ENCODE measurements at regions not wholly inside any gene's neighbourhood (a gene's known extent, or its start where the extent isn't known, plus 50 kb on each side); places are given as distances from the start of the nearest gene placed in this dataset.

DNA sequence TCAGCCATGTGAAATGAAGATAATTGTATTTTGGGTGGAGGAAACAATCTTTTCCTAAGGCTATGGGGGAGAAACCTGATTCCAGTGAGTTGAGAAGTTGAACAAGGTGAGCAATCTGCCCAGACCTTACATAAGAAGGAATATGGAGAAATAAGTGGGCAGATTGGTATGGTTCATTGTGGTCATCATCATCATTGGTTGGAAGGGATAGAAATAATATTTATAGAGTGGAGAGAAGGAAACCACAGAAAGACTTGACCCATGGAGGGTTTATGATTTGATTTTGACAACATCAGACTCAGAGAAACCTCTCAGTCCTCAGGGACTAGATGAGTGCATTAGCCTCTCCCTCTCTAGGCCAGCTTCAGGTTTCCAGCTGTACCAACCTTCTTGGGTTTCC, 177.9 kb upstream of the NEIL3 start:
- Histone ChIP-seq H3K4me2 (ENCODE audit: low read length) (no peak overlapping the region), H3K4me1 (ENCODE audit: control insufficient read depth, low read length) (peaks cover 13% of the 10 kb centered on the region), H3K79me2 (ENCODE audit: control insufficient read depth, low read length) (no peaks in the 10 kb centered on the region), H3K9me2 (replicated peaks; ENCODE audit: control insufficient read depth, low read length) (no peaks in the 10 kb centered on the region), H3K27ac (ENCODE audit: low read depth, low read length) (no peak overlapping the region), H3K4me3 (ENCODE audit: low read length) (no peak overlapping the region), H4K20me1 (ENCODE audit: control insufficient read depth, insufficient read depth, low read depth, low read length) (no peaks in the 10 kb centered on the region), H3K9me3 (ENCODE audit: control insufficient read depth, insufficient read depth, low read length) (no peaks in the 10 kb centered on the region; the same call in 1 of the 2 replicates), H3K36me3 (ENCODE audit: control insufficient read depth, low read length) (no peaks in the 10 kb centered on the region), H3F3A (ENCODE audit: control insufficient read depth, insufficient read depth) (no peaks in the 10 kb centered on the region), H3K27me3 (ENCODE audit: control insufficient read depth, low read length) (no peaks in the 10 kb centered on the region)
- TF ChIP-seq, protein P1, sequence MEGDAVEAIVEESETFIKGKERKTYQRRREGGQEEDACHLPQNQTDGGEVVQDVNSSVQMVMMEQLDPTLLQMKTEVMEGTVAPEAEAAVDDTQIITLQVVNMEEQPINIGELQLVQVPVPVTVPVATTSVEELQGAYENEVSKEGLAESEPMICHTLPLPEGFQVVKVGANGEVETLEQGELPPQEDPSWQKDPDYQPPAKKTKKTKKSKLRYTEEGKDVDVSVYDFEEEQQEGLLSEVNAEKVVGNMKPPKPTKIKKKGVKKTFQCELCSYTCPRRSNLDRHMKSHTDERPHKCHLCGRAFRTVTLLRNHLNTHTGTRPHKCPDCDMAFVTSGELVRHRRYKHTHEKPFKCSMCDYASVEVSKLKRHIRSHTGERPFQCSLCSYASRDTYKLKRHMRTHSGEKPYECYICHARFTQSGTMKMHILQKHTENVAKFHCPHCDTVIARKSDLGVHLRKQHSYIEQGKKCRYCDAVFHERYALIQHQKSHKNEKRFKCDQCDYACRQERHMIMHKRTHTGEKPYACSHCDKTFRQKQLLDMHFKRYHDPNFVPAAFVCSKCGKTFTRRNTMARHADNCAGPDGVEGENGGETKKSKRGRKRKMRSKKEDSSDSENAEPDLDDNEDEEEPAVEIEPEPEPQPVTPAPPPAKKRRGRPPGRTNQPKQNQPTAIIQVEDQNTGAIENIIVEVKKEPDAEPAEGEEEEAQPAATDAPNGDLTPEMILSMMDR (IDR thresholded peaks at IDR 0.05; ENCODE audit: low read depth, low read length, poor library complexity, severe bottlenecking) = no peak
- TF ChIP-seq EZH2phosphoT487 (IDR thresholded peaks at IDR 0.05; ENCODE audit: borderline replicate concordance, low read length) = no peak

DNA sequence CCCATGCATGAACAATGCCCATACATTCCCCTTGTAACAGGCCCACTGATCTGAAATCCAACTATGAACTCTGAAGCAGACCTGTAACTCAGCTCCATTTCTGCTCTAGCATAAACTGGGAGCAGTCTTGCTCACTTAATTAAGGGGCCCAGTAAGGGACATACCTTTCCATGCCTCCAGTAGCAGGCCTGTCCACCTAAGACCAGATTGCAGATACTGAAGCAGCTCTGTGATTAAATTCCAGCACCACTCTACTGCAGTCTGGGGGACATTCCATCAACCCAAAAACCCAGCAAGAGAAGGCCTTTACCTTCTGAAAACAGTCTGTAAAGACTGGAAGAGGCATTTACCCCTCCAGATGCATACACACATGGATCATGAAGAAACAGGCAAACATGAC, 162.0 kb upstream of the NEIL3 start:
- Histone ChIP-seq H3K36me3 (ENCODE audit: control insufficient read depth, low read length) (no peaks in the 10 kb centered on the region), H3K27ac (ENCODE audit: low read depth, low read length) (no peak overlapping the region), H3K79me2 (ENCODE audit: control insufficient read depth, low read length) (no peaks in the 10 kb centered on the region), H3K4me3 (ENCODE audit: low read length) (no peak overlapping the region), H4K20me1 (ENCODE audit: control insufficient read depth, insufficient read depth, low read depth, low read length) (no peaks in the 10 kb centered on the region), H3K9me2 (replicated peaks; ENCODE audit: control insufficient read depth, low read length) (no peaks in the 10 kb centered on the region), H3K9me3 (ENCODE audit: control insufficient read depth, insufficient read depth, low read length) (no peaks in the 10 kb centered on the region), H3K4me2 (ENCODE audit: low read length) (no peak overlapping the region), H3K4me1 (ENCODE audit: control insufficient read depth, low read length) (no peaks in the 10 kb centered on the region), H3F3A (ENCODE audit: control insufficient read depth, insufficient read depth) (no peaks in the 10 kb centered on the region), H3K27me3 (ENCODE audit: control insufficient read depth, low read length) (no peaks in the 10 kb centered on the region)
- TF ChIP-seq, protein P1 (IDR thresholded peaks at IDR 0.05; ENCODE audit: low read depth, low read length, poor library complexity, severe bottlenecking) = no peak
- no peak for TF ChIP-seq EZH2phosphoT487 (IDR thresholded peaks at IDR 0.05; ENCODE audit: borderline replicate concordance, low read length)

DNA sequence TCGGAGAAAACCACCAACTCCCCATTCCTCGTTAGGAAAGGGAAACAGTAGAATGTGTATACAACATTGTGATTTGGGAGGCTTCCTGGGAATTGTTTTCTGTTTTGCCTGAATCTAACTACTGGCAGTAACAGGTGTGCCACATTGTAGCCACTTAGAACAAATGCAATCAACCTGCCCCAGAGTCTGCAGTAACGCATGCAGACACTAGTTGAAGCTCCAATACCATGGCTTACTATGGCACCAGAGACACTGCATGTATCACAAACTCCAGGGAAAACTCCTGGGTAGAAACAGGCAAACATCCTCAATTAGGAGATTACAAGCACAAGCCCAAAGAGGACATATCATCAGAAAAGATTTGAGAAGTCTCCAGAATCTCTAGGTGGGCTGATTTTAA, 154.2 kb upstream of the NEIL3 start:
- Histone ChIP-seq H3K9me3 (ENCODE audit: control insufficient read depth, insufficient read depth, low read length) (no peaks in the 10 kb centered on the region), H3K4me2 (ENCODE audit: low read length) (no peak overlapping the region), H3K36me3 (ENCODE audit: control insufficient read depth, low read length) (no peaks in the 10 kb centered on the region), H3K79me2 (ENCODE audit: control insufficient read depth, low read length) (no peaks in the 10 kb centered on the region), H3K27ac (ENCODE audit: low read depth, low read length) (no peak overlapping the region), H3K4me1 (ENCODE audit: control insufficient read depth, low read length) (no peaks in the 10 kb centered on the region), H3F3A (ENCODE audit: control insufficient read depth, insufficient read depth) (no peaks in the 10 kb centered on the region), H3K27me3 (ENCODE audit: control insufficient read depth, low read length) (no peaks in the 10 kb centered on the region), H3K9me2 (replicated peaks; ENCODE audit: control insufficient read depth, low read length) (no peaks in the 10 kb centered on the region), H4K20me1 (ENCODE audit: control insufficient read depth, insufficient read depth, low read depth, low read length) (no peaks in the 10 kb centered on the region), H3K4me3 (ENCODE audit: low read length) (no peak overlapping the region)
- no peak for TF ChIP-seq EZH2phosphoT487 (IDR thresholded peaks at IDR 0.05; ENCODE audit: borderline replicate concordance, low read length)
- TF ChIP-seq, protein P1 (IDR thresholded peaks at IDR 0.05; ENCODE audit: low read depth, low read length, poor library complexity, severe bottlenecking) = no peak

DNA sequence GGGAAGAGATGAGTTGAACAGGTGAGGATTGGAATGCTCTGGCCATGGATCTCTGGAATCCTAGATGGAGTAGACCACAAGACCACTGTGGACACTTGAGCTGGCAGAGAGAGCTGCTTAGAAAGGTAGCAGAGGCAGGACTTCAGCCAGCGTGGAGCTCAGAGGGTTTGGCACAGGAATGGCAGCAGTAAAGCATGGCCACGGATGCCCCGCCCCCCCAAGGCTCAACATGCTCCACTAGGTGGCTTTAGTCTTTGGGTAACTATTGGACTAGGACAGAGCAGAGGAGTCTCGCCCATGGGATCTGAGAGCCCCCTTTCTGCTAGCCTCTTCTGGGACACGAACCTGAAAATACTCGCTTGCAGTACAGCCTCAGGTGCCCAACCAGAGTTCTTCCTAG, 150.1 kb upstream of the NEIL3 start:
- Histone ChIP-seq H4K20me1 (ENCODE audit: control insufficient read depth, insufficient read depth, low read depth, low read length) (no peaks in the 10 kb centered on the region), H3K4me2 (ENCODE audit: low read length) (no peak overlapping the region), H3F3A (ENCODE audit: control insufficient read depth, insufficient read depth) (no peaks in the 10 kb centered on the region), H3K4me1 (ENCODE audit: control insufficient read depth, low read length) (no peaks in the 10 kb centered on the region), H3K4me3 (ENCODE audit: low read length) (no peak overlapping the region), H3K27ac (ENCODE audit: low read depth, low read length) (no peak overlapping the region), H3K9me2 (replicated peaks; ENCODE audit: control insufficient read depth, low read length) (no peaks in the 10 kb centered on the region), H3K27me3 (ENCODE audit: control insufficient read depth, low read length) (no peaks in the 10 kb centered on the region), H3K36me3 (ENCODE audit: control insufficient read depth, low read length) (no peaks in the 10 kb centered on the region), H3K9me3 (ENCODE audit: control insufficient read depth, insufficient read depth, low read length) (no peaks in the 10 kb centered on the region), H3K79me2 (ENCODE audit: control insufficient read depth, low read length) (no peaks in the 10 kb centered on the region)
- no peak for TF ChIP-seq EZH2phosphoT487 (IDR thresholded peaks at IDR 0.05; ENCODE audit: borderline replicate concordance, low read length)
- TF ChIP-seq, protein P1 (IDR thresholded peaks at IDR 0.05; ENCODE audit: low read depth, low read length, poor library complexity, severe bottlenecking) = no peak
